ENCODE measurements at regions not wholly inside any gene's neighbourhood (a gene's known extent, or its start where the extent isn't known, plus 50 kb on each side); places are given as distances from the start of the nearest gene placed in this dataset.
A peak's percentile ranks its signal among the peaks of the same experiment; 100 is the strongest.

DNA sequence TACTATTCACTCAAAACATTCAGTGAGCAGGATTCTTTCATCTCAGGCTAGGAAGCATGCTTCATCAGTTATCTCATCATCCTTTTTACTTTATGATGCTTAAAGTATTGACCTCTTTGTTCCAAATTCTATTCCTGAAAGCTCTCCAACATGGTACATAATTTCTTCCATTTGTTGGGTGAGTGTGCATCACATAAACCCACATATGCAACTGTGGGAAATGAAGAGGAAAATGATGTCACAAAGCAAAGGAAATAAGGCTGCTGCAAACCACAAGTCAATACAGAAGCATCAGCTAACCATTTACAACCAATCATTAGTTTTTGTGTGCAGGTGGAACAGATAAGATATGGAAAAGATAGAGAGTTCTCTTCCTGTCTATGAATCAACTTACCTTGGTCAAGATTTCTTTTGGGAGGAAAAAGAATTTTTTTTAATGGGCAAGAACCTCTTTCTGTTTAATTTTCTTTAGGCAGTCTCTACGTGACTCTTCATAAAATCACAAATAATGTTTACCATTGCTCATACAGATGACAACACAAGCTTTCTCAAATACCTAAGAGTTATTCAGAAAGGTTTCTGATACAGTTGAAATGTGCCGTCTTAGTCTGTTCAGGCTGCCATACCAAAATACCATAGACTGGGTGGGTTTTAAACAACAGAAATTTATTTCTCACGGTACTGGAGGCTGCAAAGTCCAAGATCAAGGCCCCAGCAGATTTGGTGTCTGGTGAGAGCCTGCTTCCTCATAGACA is 259.9 kb downstream of the ADGRG6 start:
- no peak for TF ChIP-seq CTCF (conservative IDR thresholded peaks at IDR 0.05)
- Mint-ChIP-seq H3K4me3 (no peak overlapping the region), H3K4me1 (ENCODE audit: unreplicated experiment) (no peaks in the 10 kb centered on the region), H3K9me3 (no peaks in the 10 kb centered on the region), H3K27me3 (no peaks in the 10 kb centered on the region), H3K36me3 (no peaks in the 10 kb centered on the region), H3K27ac (no peak overlapping the region)
- no peak for DNase-seq (ENCODE audit: extremely low spot score, unreplicated experiment)

- TF ChIP-seq CTCF (conservative IDR thresholded peaks at IDR 0.05): no peak
- Mint-ChIP-seq H3K27me3 (no peaks in the 10 kb centered on the region), H3K4me3 (no peak overlapping the region), H3K27ac (no peak overlapping the region), H3K9me3 (no peaks in the 10 kb centered on the region), H3K4me1 (ENCODE audit: unreplicated experiment) (peaks cover 3% of the 10 kb centered on the region), H3K36me3 (no peaks in the 10 kb centered on the region)
- no peak for DNase-seq (ENCODE audit: extremely low spot score, unreplicated experiment)
These were observed 261.1 kb downstream of the ADGRG6 start for GRCh38 chr6:142562865-142563264.

GRCh38 chr6:142566628-142567396 is 265.0 kb downstream of the ADGRG6 start:
- TF ChIP-seq CTCF (conservative IDR thresholded peaks at IDR 0.05): peak; percentile 87
- peak overlapping the region; percentile 41 for H3K27ac Mint-ChIP-seq
- H3K27me3 Mint-ChIP-seq: no peaks in the 10 kb centered on the region
- H3K9me3 Mint-ChIP-seq: no peaks in the 10 kb centered on the region
- H3K4me3 Mint-ChIP-seq: no peak overlapping the region
- no peaks in the 10 kb centered on the region for H3K36me3 Mint-ChIP-seq
- peaks cover 29% of the 10 kb centered on the region for H3K4me1 Mint-ChIP-seq (ENCODE audit: unreplicated experiment)
- no peak for DNase-seq (ENCODE audit: extremely low spot score, unreplicated experiment)

DNA sequence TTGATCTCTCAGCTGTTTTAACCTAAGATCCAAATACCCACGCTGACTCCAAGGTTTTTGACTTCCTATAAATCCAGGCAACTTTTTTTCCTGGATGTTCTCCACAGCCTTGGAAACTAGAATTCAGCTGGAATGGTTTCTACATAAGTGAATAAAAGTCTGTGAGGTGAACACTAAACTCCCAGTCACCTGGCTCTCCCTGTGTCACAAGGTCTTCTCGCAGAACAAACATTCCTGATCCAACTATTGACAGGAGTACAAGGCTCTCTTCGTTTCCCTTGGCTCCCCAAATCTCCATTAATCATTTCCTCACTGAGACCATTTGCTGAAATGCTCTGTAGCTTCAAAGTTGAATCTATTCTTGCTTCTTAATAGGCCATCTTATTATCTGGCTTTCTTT is 265.7 kb downstream of the ADGRG6 start:
- Mint-ChIP-seq H3K4me3 (no peak overlapping the region), H3K27ac (no peak overlapping the region), H3K4me1 (ENCODE audit: unreplicated experiment) (peaks cover 29% of the 10 kb centered on the region), H3K9me3 (no peaks in the 10 kb centered on the region), H3K36me3 (no peaks in the 10 kb centered on the region), H3K27me3 (no peaks in the 10 kb centered on the region)
- no peak for DNase-seq (ENCODE audit: extremely low spot score, unreplicated experiment)
- no peak for TF ChIP-seq CTCF (conservative IDR thresholded peaks at IDR 0.05)

DNA sequence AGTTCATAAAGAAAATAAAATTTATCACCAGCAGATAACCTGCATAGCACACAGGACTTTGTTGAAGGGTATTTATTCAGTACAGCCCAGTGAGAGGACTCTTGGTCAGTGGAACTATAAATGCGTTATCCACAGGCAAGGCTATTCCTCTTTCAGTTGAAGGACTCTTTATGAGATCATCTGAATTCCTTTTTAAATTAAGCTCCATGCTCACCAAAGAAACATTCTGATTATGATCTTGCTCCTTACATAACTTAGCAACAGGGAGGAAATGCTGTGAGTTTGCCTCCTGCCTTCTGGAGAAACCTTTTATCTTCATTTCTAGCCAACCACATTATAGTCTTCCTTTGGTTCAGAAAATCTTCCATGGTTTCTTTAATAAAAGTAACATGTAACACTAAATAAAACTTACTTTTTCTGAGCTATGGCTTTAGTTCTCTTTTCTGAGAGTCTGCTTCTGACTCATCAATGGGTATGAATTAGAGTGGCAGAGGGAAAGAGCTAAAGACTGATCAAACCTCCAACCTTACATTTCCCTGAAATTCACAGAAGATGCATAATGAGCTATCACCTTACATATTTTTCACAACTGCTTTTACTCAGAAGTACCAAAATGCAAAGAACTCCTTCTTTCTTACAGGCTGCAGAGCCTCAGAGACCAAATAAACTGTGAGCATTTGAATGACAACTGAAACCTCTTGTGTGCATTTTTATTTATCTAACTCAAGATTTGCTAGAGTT is 267.2 kb downstream of the ADGRG6 start:
- H3K27me3 Mint-ChIP-seq: no peaks in the 10 kb centered on the region
- peak overlapping the region; percentile 71 for H3K27ac Mint-ChIP-seq
- DNase-seq (ENCODE audit: extremely low spot score, unreplicated experiment): no peak
- H3K36me3 Mint-ChIP-seq: no peaks in the 10 kb centered on the region
- no peak overlapping the region for H3K4me3 Mint-ChIP-seq
- no peaks in the 10 kb centered on the region for H3K9me3 Mint-ChIP-seq
- H3K4me1 Mint-ChIP-seq (ENCODE audit: unreplicated experiment): peaks cover 29% of the 10 kb centered on the region
- TF ChIP-seq CTCF (conservative IDR thresholded peaks at IDR 0.05): no peak

Data from type B pancreatic cell (in vitro differentiated cells).